Fibroblast of gingiva (primary cell): ENCODE measurements at regions not wholly inside any gene's neighbourhood (a gene's known extent, or its start where the extent isn't known, plus 50 kb on each side); places are given as distances from the start of the nearest gene placed in this dataset.
A peak's percentile ranks its signal among the peaks of the same experiment; 100 is the strongest.
"Not testable (repeated sequence)": the region's sequence is repeated elsewhere in the genome, so short reads cannot be mapped to it uniquely, and the experiment has no call there.

ENCODE experiments used
- DNase-seq: peaks from one replicate; pipeline ENCODE4 v3.0.0-alpha.2; 2011; ENCODE audit warnings: low read depth

- not testable (repeated sequence) for DNase-seq
Observed at GRCh38 chr2:145787597-145788361, 1267.9 kb upstream of the ZEB2 start.

- not testable (repeated sequence) for DNase-seq
Observed at GRCh38 chr2:145782607-145783006, 1262.7 kb upstream of the ZEB2 start.

GRCh38 chr2:145777914-145778313, 1258.0 kb upstream of the ZEB2 start:
- DNase-seq: no peak

- DNase-seq: peak; percentile 7
Observed at GRCh38 chr2:145777297-145777696, 1257.4 kb upstream of the ZEB2 start.

- no peak for DNase-seq
Observed at GRCh38 chr2:145775591-145775990, 1255.7 kb upstream of the ZEB2 start.

- DNase-seq: no peak
Observed at GRCh38 chr2:145771525-145771924, 1251.6 kb upstream of the ZEB2 start.

GRCh38 chr2:145769011-145769716, 1249.2 kb upstream of the ZEB2 start:
- no peak for DNase-seq

- DNase-seq: no peak
Observed at GRCh38 chr2:145765874-145766273, 1246.0 kb upstream of the ZEB2 start.

- peak; percentile 79 for DNase-seq
Observed at GRCh38 chr2:145764631-145765030, 1244.7 kb upstream of the ZEB2 start.

GRCh38 chr2:145760781-145761649, 1241.1 kb upstream of the ZEB2 start:
- peak; percentile 80 for DNase-seq

- DNase-seq: no peak
Observed at GRCh38 chr2:145759228-145759915, 1239.5 kb upstream of the ZEB2 start.

GRCh38 chr2:145757503-145758246, 1237.8 kb upstream of the ZEB2 start:
- no peak for DNase-seq

GRCh38 chr2:145755019-145755837, 1235.3 kb upstream of the ZEB2 start:
- DNase-seq: no peak

GRCh38 chr2:145753966-145754365, 1234.0 kb upstream of the ZEB2 start:
- no peak for DNase-seq

GRCh38 chr2:145753041-145753608, 1233.2 kb upstream of the ZEB2 start:
- no peak for DNase-seq

- DNase-seq: peak; percentile 87
Observed at GRCh38 chr2:145752091-145752806, 1232.3 kb upstream of the ZEB2 start.

- peak; percentile 39 for DNase-seq
Observed at GRCh38 chr2:145751629-145752028, 1231.7 kb upstream of the ZEB2 start.

GRCh38 chr2:145751155-145751554, 1231.2 kb upstream of the ZEB2 start:
- DNase-seq: peak; percentile 30

GRCh38 chr2:145750612-145751011, 1230.7 kb upstream of the ZEB2 start:
- DNase-seq: no peak
